Panc1 (cell line): ENCODE measurements at regions not wholly inside any gene's neighbourhood (a gene's known extent, or its start where the extent isn't known, plus 50 kb on each side); places are given as distances from the start of the nearest gene placed in this dataset.

Experiments
- CTCF ChIP-seq: fragments of 450-650 bp; IDR thresholded peaks from 2 replicates; pipeline ENCODE4 v1.5.1; 2017; ENCODE audit warnings: mild to moderate bottlenecking
- POLR2AphosphoS5 ChIP-seq: IDR thresholded peaks from 2 replicates; pipeline ENCODE4 v1.6.1; 2012; ENCODE audit warnings: mild to moderate bottlenecking, low read depth, low read length, moderate library complexity
- REST ChIP-seq, 2 experiments: IDR thresholded peaks; 2 replicates each; pipeline ENCODE4 v1.6.1; 2011 to 2012; ENCODE audit warnings: low read depth in 2 of 2, control low read depth in 1 of 2, low read length in 1 of 2, mild to moderate bottlenecking in 1 of 2, moderate library complexity in 1 of 2; ENCODE audit not compliant: insufficient read depth in 1 of 2
- SIN3A ChIP-seq: IDR thresholded peaks from 2 replicates; pipeline ENCODE4 v1.6.1; 2012; ENCODE audit warnings: low read depth, mild to moderate bottlenecking, low read length, moderate library complexity, borderline replicate concordance; ENCODE audit not compliant: insufficient read depth
- TCF7L2 ChIP-seq: IDR thresholded peaks from 2 replicates; pipeline ENCODE4 v1.6.1; 2011; ENCODE audit warnings: mild to moderate bottlenecking, low read depth, low read length, inconsistent platforms

- TF ChIP-seq CTCF: no peak
- TF ChIP-seq POLR2AphosphoS5: no peak
- TF ChIP-seq SIN3A: no peak
- TF ChIP-seq TCF7L2: no peak
- no peak for TF ChIP-seq REST (IDR thresholded peaks at IDR 0.05; ENCODE audit: insufficient read depth in 1 of 2, low read depth in 2 of 2, low read length in 1 of 2)
Observed at GRCh38 chr13:50424993-50425392, 409.7 kb downstream of the KCNRG start.
